Heart left ventricle (tissue), 13 donors: ENCODE measurements at regions not wholly inside any gene's neighbourhood (a gene's known extent, or its start where the extent isn't known, plus 50 kb on each side); places are given as distances from the start of the nearest gene placed in this dataset.

ENCODE experiments used
- CTCF ChIP-seq, 12 donors: fragments of 200-600 bp; sonication (generic) in 4 of 12; IDR thresholded peaks; one replicate each; pipeline versions ENCODE4 v1.5.0 to v1.8.0; 2018 to 2022; ENCODE audit warnings: antibody characterized with exemption in 12 of 12, mild to moderate bottlenecking in 5 of 12
- POLR2A ChIP-seq, 2 donors: fragments of 450-650 bp; IDR thresholded peaks; one replicate each; pipeline ENCODE4 v1.6.1; 2017; ENCODE audit warnings: antibody characterized with exemption in 2 of 2, mild to moderate bottlenecking in 2 of 2, moderate library complexity in 2 of 2
- donor health status: ischemic (EF 13 %, LVEDD 7.1; RV severe dilation, severe dysfunction).
- donor health status: DM: no; HTN: yes; CAD: no.
- donor health status: DM: no; HTN: no; CAD: no.
- donor health status: ischemic (EF 25% LVEDD 6.9; RV normal size, moderate dysfunction).
- donor health status: ischemic (EF 25% LVEDD 5.7; RV mildly dilated, moderate dysfunction).
- donor health status: ischemic (EF 35%, LVEDD 5.7; RV mildly dilated, moderate dysfunction).
- donor health status: nonischemic (EF 11% LVEDD 7.7; RV severe dilation, severe dysfunction).
- donor health status: DM: yes; HTN: yes; CAD: no.
- donor health status: PGD.
- donor health status: ischemic (EF 29% LVEDD 5.4; RV normal size, mild dysfunction).
- donor health status: nonischemic (EF 23%, LVEDD 6.1; RV moderate dilation, normal function).

DNA sequence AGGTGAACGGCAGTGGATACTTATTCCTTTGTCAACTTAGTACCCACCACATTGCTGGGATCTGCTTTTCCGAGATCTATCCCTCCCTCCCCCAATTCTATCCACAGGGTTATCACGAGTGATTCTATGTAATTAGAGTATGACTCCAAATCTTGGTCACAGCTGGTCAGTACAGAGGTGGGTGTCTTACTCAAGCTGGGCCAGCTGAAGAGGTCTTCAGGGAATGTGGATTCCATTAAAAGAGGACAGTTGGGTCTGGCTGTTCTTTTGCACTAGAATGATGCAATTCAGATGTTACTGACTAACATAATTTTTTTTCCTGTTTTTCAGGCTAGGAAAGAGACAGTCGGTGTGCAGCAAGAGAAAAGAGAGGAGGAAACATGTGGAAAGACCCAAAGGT lies 92.3 kb downstream of the HS3ST1 start:
- TF ChIP-seq CTCF (IDR thresholded peaks at IDR 0.05) (no peak), POLR2A (IDR thresholded peaks at IDR 0.05) (no peak)
